Activated CD4-positive, alpha-beta T cell treated with anti-CD3 and anti-CD28 coated beads for 1 hour (primary cell): ENCODE measurements at regions not wholly inside any gene's neighbourhood (a gene's known extent, or its start where the extent isn't known, plus 50 kb on each side); places are given as distances from the start of the nearest gene placed in this dataset.
"Not testable (repeated sequence)": the region's sequence is repeated elsewhere in the genome, so short reads cannot be mapped to it uniquely, and the experiment has no call there.

Source experiments
- DNase-seq: peaks from one replicate; pipeline ENCODE4 v3.0.0-alpha.2; 2020

GRCh38 chrX:39690541-39691415, 407.0 kb downstream of the BCOR start:
- no peak for DNase-seq

DNA sequence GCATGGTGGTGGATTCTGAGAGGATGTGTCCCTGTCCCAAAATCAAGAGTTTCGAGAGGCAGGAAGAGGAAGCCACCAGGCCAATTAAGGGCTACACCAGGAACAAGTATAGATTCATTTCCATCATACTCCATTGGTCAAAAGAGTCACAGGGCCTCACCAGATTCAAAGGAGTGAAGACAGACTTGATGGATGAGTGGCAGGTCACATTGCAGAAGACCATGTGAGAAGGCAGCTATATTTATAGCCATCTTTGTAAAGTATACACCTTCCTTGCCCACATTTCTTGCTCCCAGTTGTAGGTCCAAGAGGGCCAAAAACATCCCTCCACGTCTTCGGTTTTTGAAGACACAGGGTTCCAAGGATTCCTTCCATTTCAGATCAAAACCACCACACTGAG, 406.0 kb downstream of the BCOR start:
- no peak for DNase-seq

GRCh38 chrX:39692796-39693195, 405.0 kb downstream of the BCOR start:
- DNase-seq: no peak

DNA sequence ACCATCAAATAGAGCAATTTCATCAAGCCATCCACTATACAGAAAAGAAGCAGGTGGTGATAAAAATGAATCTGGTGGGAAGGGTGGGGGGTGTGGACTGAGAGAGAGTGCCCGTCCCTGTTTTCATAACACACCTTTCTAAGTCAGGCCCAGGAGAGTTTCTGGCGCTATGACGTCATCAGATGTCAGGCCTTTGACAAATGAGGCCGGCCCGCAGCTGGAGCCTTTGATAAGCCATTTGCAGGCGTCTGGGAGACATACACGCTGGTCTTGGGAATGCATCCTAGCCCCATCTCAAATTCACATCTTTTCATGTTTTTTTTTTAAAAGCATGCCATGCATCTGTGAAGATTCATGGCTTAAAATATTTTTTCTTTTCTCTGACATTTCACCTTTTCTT, 404.5 kb downstream of the BCOR start:
- DNase-seq: no peak

GRCh38 chrX:39702636-39703035, 395.1 kb downstream of the BCOR start:
- not testable (repeated sequence) for DNase-seq

DNA sequence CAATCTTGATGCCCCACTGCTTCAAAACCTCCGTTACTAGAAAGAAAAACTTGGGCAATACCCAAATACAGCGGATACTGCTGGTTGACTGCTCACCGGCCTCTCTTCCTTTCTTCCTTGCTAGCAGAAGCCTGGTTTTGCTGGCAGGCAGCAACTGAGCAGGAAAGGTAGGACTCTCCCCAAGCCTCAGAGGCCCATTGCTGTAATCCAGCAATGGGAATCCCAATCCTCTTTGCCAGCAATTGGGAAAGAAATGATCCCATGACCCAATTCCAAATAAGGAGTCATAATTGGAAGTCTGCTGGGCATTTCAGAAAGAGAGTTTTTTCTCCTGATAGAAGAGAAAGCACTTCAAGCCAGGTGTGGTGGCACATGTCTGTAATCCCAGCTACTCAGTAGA, 394.5 kb downstream of the BCOR start:
- DNase-seq: no peak

GRCh38 chrX:39704590-39704989, 393.2 kb downstream of the BCOR start:
- DNase-seq: no peak

- DNase-seq: no peak
Observed at GRCh38 chrX:39705290-39705689, 392.5 kb downstream of the BCOR start.

DNA sequence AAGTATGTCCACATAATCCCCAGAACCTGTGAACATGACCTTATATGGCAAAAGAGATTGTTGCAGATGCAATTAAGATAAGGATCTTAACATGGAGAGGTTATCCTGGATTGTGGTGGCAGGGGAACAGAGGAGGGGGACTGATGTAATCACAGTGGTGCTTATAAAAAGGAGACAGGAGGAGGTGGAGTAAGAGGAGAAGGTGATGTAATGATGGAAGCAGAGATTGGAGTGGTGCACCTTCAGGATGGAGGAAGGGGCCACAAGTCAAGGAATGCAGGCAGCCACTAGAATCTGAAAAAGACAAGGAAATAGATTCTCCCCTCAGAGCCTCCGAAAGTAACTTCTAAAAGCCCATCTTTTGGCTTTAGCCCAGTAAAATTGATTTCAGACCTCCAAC, 388.4 kb downstream of the BCOR start:
- DNase-seq: no peak

DNA sequence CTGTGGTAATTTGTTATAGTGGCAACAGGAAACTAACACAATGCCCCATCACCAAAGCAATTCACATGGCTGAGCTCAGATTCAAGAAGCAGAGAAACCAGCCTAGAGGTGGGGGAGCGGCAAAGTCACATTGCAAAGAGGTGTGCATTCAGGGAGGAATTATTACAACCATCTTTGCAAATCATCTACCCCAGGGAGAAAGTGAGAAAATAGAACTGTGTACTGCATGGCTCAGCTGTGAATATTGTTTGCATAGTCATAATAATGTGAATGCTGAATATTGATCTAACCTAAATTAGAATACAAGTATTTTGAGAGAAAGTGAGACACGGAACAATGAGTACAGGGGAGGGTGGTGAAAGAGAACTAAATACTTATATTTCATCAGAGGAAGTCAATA, 387.9 kb downstream of the BCOR start:
- no peak for DNase-seq

DNA sequence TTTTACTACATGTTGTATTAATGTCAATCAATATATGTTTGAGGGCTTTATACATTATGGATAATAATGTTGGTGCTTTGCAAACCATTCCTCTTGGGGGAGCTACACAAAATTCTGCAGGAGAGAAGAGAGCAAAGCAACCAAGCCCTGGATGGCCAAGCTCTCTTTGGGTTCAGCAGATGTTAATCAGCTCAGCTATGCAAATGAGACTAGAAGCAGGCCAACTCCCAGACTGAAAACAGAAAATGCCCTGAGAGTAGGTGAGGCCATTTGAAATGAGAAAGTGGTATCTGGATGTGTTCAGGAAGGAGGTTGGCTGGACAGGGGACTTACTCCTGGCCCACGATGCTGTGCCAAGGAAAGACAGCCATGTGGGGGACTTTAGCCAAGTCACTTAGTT, 387.0 kb downstream of the BCOR start:
- no peak for DNase-seq

DNA sequence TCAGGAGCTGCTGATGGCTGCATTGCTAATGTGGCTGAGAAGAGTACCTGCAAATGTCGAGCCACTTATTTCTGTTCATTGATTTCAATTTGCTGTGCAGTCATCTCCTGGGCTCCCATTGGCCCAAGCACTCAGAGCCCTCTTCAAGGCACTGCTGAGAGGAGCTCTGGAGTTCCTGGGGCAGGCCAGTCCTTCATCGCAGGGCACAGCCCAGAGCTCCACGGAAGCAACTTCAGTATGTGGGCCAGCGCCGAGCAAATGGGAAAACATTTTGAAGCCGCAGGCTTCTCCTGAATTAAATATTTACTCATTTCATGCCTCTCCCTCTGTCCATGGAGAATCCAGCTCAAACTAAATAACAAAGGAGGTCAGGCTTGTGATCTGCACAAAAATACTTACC, 383.3 kb downstream of the BCOR start:
- DNase-seq: no peak

DNA sequence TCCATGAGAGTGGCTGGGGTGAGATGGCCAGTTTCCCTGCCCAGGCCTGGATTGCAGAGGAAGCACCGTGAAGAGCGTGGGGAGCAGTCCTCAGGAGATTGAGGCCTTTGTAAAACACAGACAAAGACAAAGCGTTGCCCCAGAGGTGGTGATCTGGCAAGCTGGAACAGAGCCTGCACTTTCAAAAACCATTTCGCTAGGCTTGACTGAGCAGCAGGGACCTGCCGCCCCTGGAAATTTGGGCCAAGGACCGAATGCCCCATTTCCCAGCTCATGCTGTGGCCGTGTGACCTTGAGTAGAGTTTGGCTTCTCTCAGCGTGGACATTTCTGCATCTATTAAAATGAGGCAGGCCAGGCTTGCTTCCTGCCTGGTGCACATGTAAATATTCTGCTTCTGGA, 381.4 kb downstream of the BCOR start:
- DNase-seq: no peak

DNA sequence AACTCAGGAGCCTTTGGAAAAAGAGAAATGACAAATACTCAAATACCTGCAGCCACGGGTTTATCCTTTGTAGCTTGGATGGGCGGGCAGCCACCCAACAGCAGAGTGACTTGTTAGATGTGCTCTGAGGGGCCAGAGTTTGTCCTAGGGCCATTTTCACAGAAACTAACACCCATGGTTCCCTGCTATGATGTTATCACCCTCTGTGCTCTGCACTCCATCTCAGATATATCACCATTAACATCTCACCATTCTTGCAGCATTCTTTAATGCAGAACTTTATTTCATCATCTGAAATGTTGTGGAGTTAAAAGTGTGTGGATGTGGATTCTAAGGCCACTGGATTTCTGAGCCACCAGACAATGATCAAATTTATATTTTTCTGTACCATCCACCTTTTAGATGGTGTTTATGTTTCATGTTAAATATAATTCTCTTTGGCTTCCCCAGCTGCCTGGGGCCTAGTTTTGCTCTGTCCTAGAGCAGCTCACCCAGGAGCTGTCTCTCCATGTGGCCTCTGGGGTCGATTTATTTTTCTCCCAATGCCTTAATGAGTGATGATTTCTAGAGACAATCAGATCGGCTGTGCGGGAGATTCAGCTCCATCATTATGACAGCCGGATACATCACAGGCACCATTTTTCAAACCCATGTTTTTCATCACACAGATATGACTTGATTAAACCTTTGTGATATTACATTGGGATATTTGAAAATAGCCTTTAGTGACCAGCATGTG, 380.8 kb downstream of the BCOR start:
- no peak for DNase-seq

DNA sequence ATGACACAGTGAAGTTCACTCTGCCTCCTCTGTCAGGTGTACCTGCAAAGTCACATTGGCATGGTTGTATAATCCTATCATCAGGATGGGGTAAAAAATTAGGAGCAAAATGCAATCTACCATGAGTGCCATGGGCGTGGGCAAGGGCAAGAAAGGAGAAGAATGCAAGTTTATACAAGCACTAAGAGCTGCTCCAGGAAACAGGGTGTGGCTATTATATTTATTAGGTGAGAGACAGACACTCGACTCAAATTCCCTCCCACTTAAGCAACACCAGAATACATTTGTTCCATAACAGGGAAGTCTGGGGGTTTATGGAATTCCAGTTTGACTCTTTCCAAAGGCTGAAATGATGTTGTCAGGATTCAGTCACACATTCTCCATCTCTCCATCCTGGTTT, 378.8 kb downstream of the BCOR start:
- no peak for DNase-seq

DNA sequence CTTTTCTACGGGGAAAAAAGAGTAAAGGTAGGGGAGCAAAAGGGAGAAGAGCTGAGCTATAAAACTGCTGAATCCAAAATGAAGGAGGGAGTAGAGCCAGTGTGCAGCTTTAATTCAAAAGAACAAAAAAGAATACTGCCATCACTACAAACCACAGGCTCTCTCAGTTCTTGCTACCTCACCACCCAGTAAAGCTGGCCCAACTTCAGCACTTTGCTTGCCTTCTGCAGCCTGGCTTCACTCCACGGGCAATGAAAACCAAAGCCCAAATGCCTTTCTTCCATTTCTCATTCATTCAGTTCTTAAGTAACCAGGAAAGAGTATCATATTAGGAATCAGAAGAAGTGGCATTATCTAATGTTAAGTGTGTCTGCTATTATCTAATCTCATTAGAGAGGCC, 376.8 kb downstream of the BCOR start:
- DNase-seq: no peak

- no peak for DNase-seq
Observed at GRCh38 chrX:39721566-39722279, 376.0 kb downstream of the BCOR start.

- no peak for DNase-seq
Observed at GRCh38 chrX:39724544-39724943, 373.2 kb downstream of the BCOR start.

GRCh38 chrX:39725114-39725513, 372.6 kb downstream of the BCOR start:
- DNase-seq: no peak

- DNase-seq: no peak
Observed at GRCh38 chrX:39725928-39726619, 371.7 kb downstream of the BCOR start.

DNA sequence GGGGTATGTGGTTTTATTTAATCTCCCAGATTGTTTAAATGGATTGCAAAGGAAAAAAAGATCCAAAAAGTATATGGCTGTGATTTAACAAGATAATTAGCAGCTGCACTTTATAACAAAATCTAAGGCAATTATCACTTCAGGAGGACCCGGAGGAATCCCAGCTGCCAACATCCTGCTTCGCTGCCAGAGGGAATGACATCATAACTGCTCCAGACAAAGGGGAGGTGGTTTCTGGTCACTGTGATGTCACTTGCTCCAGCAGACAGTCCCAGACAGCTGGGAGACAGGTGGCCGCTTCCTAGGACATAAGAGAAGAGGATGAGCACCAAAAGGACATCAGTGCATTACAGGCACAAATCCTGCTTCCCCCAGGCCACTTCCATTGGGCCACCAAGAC, 371.0 kb downstream of the BCOR start:
- no peak for DNase-seq

DNA sequence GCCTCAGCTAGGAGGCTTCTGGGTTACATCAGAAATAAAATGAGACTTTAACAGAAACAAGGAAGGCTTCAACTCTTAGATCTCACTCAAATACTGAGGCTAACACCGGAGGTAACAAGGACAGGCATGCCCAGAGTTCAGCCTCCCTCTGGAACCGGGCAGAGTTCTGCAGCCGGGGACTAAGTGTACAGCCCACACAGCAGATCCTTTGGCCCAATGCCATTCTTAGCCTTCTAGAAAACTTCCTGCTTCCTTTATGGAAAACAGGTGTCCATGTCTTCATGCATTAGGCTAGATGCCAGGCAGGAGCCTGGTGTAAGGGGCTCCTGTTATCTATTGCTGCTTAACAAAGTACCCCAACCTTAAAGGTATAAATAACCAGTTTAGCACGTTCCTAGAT, 369.7 kb downstream of the BCOR start:
- DNase-seq: no peak
